Amniotic epithelial cell (primary cell): ENCODE measurements at regions not wholly inside any gene's neighbourhood (a gene's known extent, or its start where the extent isn't known, plus 50 kb on each side); places are given as distances from the start of the nearest gene placed in this dataset.

Experiments used
- DNase-seq: peaks from one replicate; pipeline ENCODE4 v3.0.0-alpha.2; 2010; ENCODE audit warnings: low read depth

GRCh38 chr5:117210796-117211195, 636.2 kb upstream of the SEMA6A start:
- no peak for DNase-seq

GRCh38 chr5:117209479-117209878, 634.9 kb upstream of the SEMA6A start:
- DNase-seq, result no peak

DNA sequence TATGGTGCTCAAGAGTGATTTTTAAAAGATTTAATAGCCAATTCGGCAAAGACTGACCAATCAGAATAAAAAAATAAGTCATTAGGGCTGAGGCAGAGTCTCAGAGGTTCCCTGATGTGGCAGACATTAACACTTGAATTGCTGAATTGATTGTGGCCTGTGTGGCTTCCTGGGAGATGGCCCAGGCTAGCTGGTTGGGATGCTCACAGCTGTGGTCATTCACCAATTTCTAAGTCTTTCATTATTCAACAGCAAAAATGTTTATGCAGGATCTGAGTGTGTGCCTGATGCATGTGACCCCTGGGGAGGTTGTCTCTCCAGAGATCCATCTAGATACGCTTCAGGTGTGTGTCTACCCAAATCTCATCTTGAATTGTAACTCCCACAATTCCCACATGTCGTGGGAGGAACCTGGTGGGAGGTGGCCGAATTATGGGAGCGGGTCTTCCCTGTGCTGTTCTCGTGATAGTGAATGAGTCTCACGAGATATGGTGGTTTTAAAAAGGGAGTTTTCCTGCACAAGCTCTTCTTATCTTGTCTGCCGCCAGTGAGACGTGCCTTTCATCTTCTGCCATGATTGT, 632.6 kb upstream of the SEMA6A start:
- no peak for DNase-seq

- no peak for DNase-seq
Observed at GRCh38 chr5:117205894-117206293, 631.3 kb upstream of the SEMA6A start.

DNA sequence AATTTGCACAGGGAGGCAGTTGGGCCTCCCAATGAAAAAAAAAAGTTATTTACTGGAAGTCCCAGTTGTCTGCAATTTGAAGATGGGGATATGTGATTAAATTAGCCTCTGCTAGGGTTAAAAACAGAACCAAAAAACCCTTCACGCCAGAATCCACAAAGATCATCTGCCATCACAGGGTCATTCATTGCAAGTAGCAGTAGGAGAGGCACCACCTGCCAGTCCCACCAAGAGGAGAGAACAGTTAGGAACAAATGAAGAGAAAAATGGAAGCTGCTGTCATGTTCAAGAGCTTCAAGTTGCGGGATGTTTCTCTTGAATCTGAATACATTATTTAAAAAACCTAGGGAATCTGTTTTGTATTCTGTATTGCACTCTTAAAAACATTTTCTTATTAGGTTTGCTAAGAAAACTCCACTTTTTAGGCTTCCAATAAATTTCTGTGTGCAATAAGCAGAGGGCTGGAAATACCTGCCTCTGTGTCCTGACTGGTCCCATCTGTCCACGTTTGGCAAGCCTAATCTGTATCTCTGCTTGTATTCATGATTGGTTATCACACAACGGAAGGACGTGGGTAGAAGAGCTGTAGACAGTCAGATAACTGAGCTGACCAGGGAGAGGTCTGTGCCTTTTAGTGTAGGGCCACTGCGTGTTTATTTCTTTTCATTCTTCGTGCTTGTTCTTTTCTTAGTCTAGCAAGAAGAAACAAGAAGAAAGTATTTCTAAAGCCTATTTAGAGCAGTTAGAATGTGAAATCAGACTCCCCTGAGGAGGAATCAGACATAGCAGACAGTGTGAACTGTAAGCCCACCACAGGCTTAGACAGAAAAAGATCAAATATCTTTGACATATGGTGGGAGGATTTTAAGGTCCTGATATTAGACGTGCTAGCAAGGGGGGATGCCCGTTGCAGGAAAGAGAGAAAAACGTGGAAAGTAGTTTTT, 630.6 kb upstream of the SEMA6A start:
- no peak for DNase-seq

- no peak for DNase-seq
Observed at GRCh38 chr5:117204404-117204803, 629.8 kb upstream of the SEMA6A start.

DNA sequence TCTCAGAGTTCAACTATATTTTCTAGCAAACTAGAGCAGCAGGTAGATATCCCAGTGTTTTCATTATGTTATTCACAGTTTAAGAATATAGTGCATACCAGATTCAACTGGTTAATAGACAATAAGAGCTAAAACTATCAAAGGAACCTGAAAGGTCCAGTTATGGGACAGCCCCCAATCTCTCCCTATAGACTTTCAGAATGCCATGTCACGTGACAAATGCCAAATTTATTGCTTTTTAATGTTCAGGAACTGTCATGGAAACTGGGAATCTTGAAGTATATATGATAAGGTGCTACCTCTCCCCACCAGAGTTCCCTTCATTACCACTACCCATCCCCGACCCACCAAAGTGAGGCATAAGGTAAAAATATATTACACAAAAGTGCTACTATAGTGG, 629.0 kb upstream of the SEMA6A start:
- no peak for DNase-seq

GRCh38 chr5:117201001-117201400, 626.4 kb upstream of the SEMA6A start:
- no peak for DNase-seq

DNA sequence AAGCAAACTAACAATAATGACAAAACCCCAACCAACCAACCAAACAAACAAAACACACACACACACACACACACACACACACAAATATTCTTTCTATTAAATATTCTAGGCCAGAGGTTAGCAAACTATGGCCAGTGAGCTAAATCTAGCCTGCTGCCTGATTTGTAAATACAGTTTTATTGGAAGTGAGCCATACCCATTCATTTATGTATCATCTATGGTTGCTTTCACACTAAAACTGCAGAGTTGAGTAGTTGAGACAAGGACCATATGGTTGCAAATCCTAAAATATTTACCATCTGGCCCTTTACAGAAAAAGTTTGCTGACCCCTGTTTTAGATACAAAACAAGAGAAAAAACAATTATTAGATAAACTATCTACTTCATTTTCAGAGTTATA, 620.5 kb upstream of the SEMA6A start:
- no peak for DNase-seq

- DNase-seq, result no peak
Observed at GRCh38 chr5:117191251-117191650, 616.6 kb upstream of the SEMA6A start.

GRCh38 chr5:117189784-117190183, 615.2 kb upstream of the SEMA6A start:
- DNase-seq, result no peak

DNA sequence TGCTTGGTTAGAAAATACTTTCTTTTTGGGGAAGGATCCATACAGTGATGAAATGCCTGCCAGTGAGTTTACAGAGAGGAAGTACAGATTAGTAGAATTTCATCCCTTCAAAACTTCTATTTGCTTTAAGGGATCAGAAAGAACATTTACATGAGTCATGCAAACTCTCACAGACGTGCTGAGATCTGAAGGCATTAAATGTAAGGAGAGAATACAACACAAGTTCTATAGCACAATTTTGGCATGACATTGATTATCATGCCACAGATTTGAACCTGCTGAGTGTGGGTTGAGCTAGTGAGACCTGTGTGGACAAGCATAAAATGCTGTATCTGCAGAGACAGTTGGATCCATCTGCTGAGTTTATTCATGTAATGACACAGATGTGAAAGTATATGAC, 613.6 kb upstream of the SEMA6A start:
- no peak for DNase-seq

- no peak for DNase-seq
Observed at GRCh38 chr5:117186751-117187150, 612.1 kb upstream of the SEMA6A start.

- DNase-seq, result no peak
Observed at GRCh38 chr5:117183326-117183725, 608.7 kb upstream of the SEMA6A start.

DNA sequence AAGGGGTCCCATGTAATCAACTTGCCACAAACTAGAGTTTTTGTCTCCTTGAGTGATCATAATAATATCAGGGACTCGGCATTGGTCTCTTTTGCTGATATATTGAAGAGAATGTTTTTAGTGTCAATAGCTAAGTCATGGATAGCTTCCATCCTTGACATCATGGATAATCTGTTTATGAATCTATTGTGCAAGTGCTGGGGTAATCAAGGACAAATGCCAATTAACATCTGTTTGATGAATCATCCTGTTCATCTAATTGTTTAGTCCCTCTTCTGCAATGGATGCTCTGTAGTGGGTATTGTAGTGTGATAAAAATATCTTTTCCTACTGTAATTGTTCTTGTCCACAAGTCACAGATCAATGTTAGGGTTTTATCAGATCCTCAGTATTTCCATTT, 607.5 kb upstream of the SEMA6A start:
- no peak for DNase-seq

DNA sequence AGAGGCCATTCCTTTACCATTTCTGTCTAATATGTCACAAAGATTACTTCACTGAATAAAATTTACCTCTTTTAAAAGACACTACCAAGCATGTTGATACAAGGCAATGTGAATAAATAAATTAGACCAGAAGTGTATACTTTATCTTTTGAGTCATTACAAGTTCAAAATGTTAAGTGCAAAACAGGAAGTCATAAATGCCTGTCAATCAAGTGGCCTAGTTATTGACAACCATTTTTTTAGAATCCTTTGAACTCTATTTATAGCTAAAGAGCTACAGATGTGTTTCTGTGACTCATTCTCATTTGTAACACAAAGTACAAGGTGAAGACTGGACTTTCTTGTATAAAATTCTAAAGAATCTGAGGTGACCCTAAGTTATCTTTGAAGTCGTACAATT, 602.7 kb upstream of the SEMA6A start:
- no peak for DNase-seq

DNA sequence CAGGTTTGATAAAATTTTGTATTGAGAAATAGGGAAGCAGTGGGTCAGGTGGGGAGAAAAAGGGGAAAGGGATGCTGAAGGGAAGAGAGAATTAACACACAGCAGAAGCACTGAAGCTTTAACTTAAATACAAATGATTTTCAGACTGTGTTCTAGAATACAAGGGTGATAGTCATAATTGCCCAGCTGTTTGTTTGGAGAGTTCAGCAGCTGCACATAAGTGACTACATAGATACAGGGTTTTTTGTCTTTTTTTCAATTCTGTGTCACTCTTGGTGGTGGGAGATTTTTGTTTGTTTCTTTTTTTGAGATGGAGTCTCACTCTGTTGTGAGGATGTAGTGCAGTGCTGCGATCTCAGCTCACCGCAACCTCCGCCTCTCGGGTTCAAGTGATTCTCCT, 590.4 kb upstream of the SEMA6A start:
- DNase-seq, result no peak

DNA sequence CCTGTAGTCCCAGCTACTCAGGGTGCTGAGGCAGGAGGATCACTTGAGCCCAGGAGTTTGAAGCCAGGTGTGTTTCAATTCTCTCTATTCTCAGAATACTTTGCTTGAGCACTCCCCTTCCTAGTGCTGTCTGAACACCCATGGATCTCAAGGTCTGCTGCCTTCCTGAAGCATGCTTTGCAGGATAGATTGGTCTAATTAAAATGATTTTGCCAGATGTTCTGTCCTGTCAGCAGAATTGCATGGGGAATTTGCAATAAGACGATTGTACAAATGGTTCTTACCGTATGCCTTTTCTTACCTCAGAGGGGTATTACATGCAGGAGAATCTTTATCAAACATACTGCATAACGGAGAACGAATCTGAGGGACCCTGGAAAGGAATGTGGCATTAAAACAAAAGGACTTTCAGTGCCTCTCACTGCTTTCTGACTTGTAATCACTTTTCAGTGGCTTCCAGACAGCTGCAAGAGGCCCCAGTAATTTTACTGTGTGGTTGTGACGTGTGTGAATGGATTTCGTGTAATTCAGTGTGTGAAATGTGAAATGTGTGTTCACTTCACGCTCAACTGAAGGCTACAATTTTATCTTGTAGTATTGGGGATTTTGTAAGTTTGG, 587.2 kb upstream of the SEMA6A start:
- DNase-seq, result no peak

- no peak for DNase-seq
Observed at GRCh38 chr5:117160391-117160790, 585.8 kb upstream of the SEMA6A start.

GRCh38 chr5:117149312-117149711, 574.7 kb upstream of the SEMA6A start:
- DNase-seq, result no peak

DNA sequence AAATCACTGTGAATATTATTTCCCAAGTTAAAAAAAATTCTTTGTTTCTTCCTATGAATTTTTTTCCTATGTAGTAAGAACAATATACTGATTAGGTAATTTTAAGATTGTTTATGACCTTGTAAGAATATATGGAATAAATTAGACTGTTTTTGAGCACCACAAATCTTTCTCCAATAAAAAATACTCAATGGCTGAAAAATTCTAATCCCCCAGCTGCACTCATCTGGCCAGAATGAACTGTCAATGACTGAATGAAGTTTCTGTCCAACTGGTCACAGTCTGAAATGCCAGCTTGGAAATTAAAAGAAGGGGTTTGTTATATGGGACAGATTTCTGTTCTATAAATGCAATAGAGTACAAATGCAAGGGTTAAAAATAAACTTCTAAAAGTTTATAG, 569.5 kb upstream of the SEMA6A start:
- DNase-seq, result no peak

- no peak for DNase-seq
Observed at GRCh38 chr5:117143406-117143805, 568.8 kb upstream of the SEMA6A start.

GRCh38 chr5:117138523-117138922, 563.9 kb upstream of the SEMA6A start:
- DNase-seq, result no peak
